Spinal cord (tissue), 9 donors: ENCODE measurements at regions not wholly inside any gene's neighbourhood (a gene's known extent, or its start where the extent isn't known, plus 50 kb on each side); places are given as distances from the start of the nearest gene placed in this dataset.
"Not testable (repeated sequence)": the region's sequence is repeated elsewhere in the genome, so short reads cannot be mapped to it uniquely, and the experiment has no call there.

Source experiments
- DNase-seq, 6 donors: peaks; one replicate each; pipeline versions ENCODE4 v3.0.0 to v3.0.0-alpha.2; 2013 to 2015; ENCODE audit warnings: low spot score in 6 of 6, low read depth in 4 of 6
- H3K27ac ChIP-seq: one replicate; pipeline ENCODE4 v1.5.1; 2013; ENCODE audit warnings: low read depth, low read length, control low read depth
- H3K27me3 ChIP-seq: one replicate; pipeline ENCODE4 v1.6.1; 2013; ENCODE audit warnings: low read length; ENCODE audit not compliant: control insufficient read depth, insufficient read depth
- H3K36me3 ChIP-seq: one replicate; pipeline ENCODE4 v1.6.1; 2013; ENCODE audit warnings: low read length; ENCODE audit not compliant: control insufficient read depth, insufficient read depth
- H3K4me1 ChIP-seq: one replicate; pipeline ENCODE4 v1.6.1; 2013; ENCODE audit warnings: low read length; ENCODE audit not compliant: control insufficient read depth, insufficient read depth
- H3K4me3 ChIP-seq: one replicate; pipeline ENCODE4 v1.5.1; 2013; ENCODE audit warnings: low read depth, low read length, control low read depth
- H3K9me3 ChIP-seq: one replicate; pipeline ENCODE4 v1.6.1; 2013; ENCODE audit warnings: low read length; ENCODE audit not compliant: control insufficient read depth, insufficient read depth
- WGBS: methylation state at CpG from one replicate; pipeline ENCODE4 v1.1.5; 2013; ENCODE audit warnings: missing lambda C conversion rate; ENCODE audit not compliant: insufficient coverage; 5-methylcytosine and 5-hydroxymethylcytosine counted together
- donor health status: healthy.

DNA sequence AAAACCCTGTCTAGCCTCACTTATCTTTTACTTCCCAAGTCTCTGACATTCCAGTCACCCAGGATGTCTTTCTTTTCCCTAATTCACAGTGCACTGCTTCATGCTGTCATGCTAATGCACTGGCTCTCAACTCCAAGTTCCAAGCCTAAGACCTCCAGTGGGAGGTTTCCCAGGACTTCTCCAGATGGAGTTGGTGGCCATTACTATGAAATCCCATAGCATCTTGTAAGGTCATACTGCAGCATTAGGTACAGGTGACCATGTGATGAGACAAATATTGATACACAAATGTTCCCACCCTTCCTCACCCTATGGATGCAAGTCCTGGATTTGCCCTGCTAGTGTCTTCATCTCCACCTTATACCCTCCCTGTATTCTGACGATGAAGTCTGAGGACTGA lies 138.6 kb upstream of the PRICKLE2 start:
- no CpG with 5 or more reads among the region's 1 CpG for WGBS

DNA sequence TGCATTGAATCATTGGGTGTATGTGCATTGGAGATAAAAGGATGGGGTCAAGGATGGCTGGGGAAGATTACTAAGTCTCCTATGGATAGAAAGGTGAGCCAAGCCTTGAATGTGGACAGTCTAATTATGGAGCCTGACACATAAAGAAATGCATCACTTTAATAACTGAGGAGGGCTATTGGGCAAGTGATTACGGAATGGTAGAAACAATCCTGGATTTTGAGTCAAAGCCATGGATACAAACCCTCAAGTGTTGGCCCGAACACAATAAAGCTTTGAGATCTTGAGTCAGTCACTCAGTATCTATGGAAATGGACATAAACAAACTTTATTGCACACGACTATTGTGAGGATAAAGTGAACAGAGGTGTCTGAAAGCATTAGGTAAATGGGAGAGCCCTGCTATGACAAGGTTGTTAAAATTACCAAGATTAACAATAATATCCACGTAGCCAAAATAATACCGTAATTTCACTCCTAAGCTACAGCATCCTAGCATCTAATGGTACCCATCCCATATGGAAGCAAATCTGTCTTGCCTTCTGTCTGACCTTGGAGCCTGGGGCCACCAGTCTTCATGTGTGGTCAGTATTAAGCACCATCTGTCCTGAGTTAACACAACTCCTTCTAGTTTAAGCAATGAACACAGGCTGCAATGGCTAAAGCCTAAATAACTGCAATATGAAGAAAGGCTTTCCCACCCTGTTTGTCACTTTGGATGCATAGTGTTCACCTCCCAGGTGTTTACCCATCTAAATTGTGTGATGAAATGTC lies 136.9 kb upstream of the PRICKLE2 start:
- no peaks in the 10 kb centered on the region for H3K36me3 ChIP-seq
- 93% methylated on average over 2 of the region's 5 CpGs for WGBS
- H3K4me3 ChIP-seq: no peak overlapping the region
- H3K4me1 ChIP-seq: no peaks in the 10 kb centered on the region
- H3K9me3 ChIP-seq: no peaks in the 10 kb centered on the region
- DNase-seq: no peak
- no peaks in the 10 kb centered on the region for H3K27me3 ChIP-seq
- no peak overlapping the region for H3K27ac ChIP-seq

More for the DNA sequence above, 138.6 kb upstream of the PRICKLE2 start:
- H3K4me3 ChIP-seq: no peak overlapping the region
- H3K27me3 ChIP-seq: no peaks in the 10 kb centered on the region
- no peaks in the 10 kb centered on the region for H3K36me3 ChIP-seq
- no peak for DNase-seq
- no peak overlapping the region for H3K27ac ChIP-seq
- H3K9me3 ChIP-seq: no peaks in the 10 kb centered on the region
- H3K4me1 ChIP-seq: peaks cover 2% of the 10 kb centered on the region

DNA sequence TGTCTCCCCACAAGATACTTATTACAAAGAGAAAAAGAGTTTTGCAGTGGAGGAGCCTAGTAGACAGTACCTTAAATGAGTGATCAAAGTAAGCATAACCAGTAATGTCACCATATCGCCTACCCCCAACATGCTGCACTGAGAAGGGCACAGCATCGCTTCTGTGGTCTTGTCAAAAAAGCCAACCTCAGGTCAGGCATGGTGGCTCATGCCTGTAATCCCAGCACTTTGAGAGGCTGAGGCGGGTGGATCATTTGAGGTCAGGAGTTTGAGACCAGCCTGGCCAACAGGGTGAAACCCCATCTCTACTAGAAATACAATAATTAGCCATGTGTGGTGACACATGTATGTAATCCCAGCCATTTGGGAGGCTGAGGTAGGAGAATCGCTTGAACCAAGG lies 135.8 kb upstream of the PRICKLE2 start:
- not testable (repeated sequence) for H3K36me3 ChIP-seq, H3K27ac ChIP-seq, H3K4me1 ChIP-seq, H3K4me3 ChIP-seq, H3K9me3 ChIP-seq, DNase-seq, H3K27me3 ChIP-seq
- WGBS: 100% methylated on average over 1 of the region's 4 CpGs

DNA sequence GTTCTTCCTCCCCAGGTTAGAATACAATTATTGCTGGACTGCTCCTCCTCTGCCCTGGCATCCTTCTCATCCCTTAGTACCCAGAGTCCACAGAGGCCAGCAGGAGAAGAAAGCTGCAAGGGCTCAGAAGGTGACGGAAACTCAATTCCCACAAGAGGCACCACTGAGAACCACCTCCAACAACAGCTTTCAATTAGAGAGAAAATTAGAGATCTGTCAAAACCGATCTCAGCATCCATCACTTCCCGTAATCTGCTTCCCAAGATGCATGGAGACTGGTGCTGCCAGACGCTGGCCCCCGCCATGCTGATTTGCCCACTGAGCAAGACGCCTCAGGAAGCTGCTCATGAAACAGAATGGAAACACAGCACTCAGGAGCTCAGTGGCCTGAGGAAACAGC lies 135.0 kb upstream of the PRICKLE2 start:
- H3K9me3 ChIP-seq: no peaks in the 10 kb centered on the region
- WGBS: 89% methylated on average over 5 of the region's 6 CpGs
- no peak for DNase-seq

DNA sequence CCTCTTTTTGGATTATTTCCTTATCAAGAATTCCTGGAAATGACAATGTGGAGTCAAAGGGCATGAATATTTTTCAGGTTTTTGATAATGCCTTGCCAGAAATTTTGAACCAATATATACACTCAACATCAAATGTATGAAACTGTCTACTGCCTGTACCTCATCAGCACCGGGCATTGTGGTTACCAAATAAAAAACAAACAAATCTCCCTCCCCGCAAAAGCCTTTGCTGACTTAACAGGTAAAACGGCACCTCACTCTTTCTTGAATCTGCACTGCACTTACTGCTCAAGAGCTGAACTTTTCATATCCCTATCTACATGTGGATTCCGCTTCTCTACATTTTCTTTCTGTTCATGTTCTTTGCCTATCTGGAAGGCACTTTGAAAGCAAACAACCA lies 134.5 kb upstream of the PRICKLE2 start:
- H3K4me3 ChIP-seq: no peak overlapping the region
- H3K9me3 ChIP-seq: no peaks in the 10 kb centered on the region
- WGBS: 77% methylated on average over 4 of the region's 4 CpGs
- H3K4me1 ChIP-seq: peaks cover 3% of the 10 kb centered on the region
- no peak for DNase-seq
- H3K36me3 ChIP-seq: no peaks in the 10 kb centered on the region
- no peak overlapping the region for H3K27ac ChIP-seq
- H3K27me3 ChIP-seq: no peaks in the 10 kb centered on the region

More for the DNA sequence above, 135.0 kb upstream of the PRICKLE2 start:
- H3K4me3 ChIP-seq: no peak overlapping the region
- H3K4me1 ChIP-seq: no peaks in the 10 kb centered on the region
- no peaks in the 10 kb centered on the region for H3K36me3 ChIP-seq
- no peaks in the 10 kb centered on the region for H3K27me3 ChIP-seq
- no peak overlapping the region for H3K27ac ChIP-seq

DNA sequence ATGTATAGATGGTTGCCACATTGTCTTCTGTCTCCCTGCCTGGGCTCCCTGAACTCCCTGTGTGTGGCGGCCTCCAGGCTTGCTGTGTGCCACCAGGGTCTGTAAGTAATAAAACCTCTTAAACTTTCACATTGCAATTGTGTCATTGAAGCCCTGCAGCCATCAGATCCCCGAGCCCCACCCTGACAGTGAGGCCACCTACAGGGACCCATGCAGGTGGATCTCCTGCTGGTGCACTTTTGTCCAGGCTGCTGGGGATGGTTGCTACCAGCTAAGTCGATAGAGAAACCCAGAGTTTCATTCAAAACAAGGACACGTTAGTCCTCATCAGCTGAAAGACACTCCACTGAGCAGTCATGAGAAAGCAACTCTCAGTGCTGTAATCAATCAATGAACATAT lies 133.6 kb upstream of the PRICKLE2 start:
- H3K4me3 ChIP-seq: no peak overlapping the region
- no peak for DNase-seq
- H3K4me1 ChIP-seq: peaks cover 3% of the 10 kb centered on the region
- H3K9me3 ChIP-seq: no peaks in the 10 kb centered on the region
- H3K27me3 ChIP-seq: no peaks in the 10 kb centered on the region
- no peaks in the 10 kb centered on the region for H3K36me3 ChIP-seq
- 38% methylated on average over 1 of the region's 4 CpGs for WGBS
- H3K27ac ChIP-seq: no peak overlapping the region

DNA sequence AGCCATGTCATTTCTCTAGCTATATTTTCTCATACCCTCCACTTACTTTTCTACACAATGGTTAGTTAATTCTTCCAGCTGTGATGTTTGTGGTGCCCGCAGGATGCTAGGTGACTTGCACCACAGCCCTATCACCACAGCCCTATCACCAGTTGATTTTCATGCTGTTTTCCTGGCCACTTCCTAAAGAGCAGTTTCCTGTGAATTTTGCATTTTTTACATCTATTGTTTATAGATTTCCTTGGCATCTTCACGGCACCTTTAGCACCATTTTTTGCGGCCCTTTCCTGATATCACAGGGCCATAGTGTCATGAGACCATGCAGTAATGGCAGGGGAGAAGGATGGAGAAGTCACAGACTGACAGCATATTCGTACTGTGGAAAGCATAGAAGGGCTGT lies 132.9 kb upstream of the PRICKLE2 start:
- no peak overlapping the region for H3K27ac ChIP-seq
- H3K27me3 ChIP-seq: no peaks in the 10 kb centered on the region
- H3K36me3 ChIP-seq: no peaks in the 10 kb centered on the region
- no peaks in the 10 kb centered on the region for H3K9me3 ChIP-seq
- H3K4me1 ChIP-seq: peaks cover 3% of the 10 kb centered on the region
- DNase-seq: no peak
- 100% methylated on average over 1 of the region's 4 CpGs for WGBS
- H3K4me3 ChIP-seq: no peak overlapping the region

DNA sequence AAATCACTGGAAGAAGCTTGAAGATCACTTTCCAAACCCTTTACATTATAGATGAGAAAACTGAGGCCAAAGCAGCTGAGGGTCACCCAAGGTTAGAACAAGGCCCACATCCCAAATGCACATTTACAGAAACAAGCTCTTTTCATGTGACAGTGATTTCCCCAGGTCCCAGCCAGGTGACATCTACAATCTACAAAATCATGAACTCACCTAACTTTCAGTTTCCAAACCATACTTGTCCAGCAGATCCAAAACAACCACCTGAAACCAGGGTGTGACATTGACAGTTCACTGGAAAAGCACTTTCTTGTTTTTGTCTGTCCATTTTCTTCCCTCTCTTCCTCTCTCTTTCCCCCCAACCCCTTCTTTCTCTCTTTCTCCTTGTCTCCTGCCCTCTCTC lies 132.2 kb upstream of the PRICKLE2 start:
- H3K9me3 ChIP-seq: no peaks in the 10 kb centered on the region
- H3K27me3 ChIP-seq: no peaks in the 10 kb centered on the region
- H3K4me3 ChIP-seq: no peak overlapping the region
- no peaks in the 10 kb centered on the region for H3K36me3 ChIP-seq
- H3K4me1 ChIP-seq: peaks cover 3% of the 10 kb centered on the region
- no peak for DNase-seq
- no peak overlapping the region for H3K27ac ChIP-seq

DNA sequence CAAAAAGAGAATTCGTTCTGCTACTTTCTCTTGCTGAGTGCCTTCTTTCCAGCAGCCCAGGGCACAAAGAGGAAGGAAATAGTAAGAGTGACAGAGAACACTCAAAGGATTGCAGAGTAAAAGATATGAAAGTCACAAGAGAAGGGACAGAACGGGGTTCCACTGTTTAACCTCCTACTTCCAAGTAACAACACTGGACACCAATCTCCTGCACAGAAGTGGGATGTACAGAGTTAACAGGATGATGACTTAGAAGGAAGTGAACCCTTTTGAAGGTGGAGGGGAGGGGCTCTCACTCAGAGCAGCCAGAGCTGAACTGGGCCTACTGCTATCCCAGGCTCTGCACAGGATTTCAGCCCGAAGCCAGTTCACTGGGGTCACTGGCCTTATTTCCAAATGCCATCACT lies 130.1 kb upstream of the PRICKLE2 start:
- WGBS: 27% methylated on average over 2 of the region's 3 CpGs

DNA sequence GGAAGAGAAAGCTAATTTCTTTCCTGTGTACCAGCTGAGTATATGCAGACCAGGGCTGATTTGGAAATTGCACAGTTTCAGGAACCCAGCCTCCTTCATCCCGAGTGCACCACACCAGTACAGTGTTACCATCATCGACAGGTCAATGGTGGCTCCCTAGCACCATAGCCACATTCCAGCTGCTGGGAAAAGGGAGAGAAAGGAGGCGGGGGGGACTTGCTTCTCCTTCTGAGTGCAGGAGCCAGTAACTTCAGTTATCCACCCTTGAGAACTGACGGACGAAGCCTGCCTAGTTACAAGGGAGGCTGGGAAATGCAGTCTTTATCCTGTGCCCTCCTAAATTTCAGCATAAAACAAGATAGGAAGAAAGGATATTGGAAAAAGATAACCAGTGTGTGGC lies 129.7 kb upstream of the PRICKLE2 start:
- Histone ChIP-seq H3K27ac (no peak overlapping the region), H3K4me1 (peaks cover 3% of the 10 kb centered on the region), H3K9me3 (no peaks in the 10 kb centered on the region), H3K4me3 (no peak overlapping the region), H3K36me3 (no peaks in the 10 kb centered on the region), H3K27me3 (no peaks in the 10 kb centered on the region)
- no CpG with 5 or more reads among the region's 5 CpGs for WGBS
- no peak for DNase-seq

More for the DNA sequence above, 130.1 kb upstream of the PRICKLE2 start:
- no peaks in the 10 kb centered on the region for H3K36me3 ChIP-seq
- H3K27me3 ChIP-seq: no peaks in the 10 kb centered on the region
- peaks cover 3% of the 10 kb centered on the region for H3K4me1 ChIP-seq
- no peaks in the 10 kb centered on the region for H3K9me3 ChIP-seq
- DNase-seq: no peak
- H3K27ac ChIP-seq: no peak overlapping the region
- H3K4me3 ChIP-seq: no peak overlapping the region
